Ovary (tissue), 3 donors: ENCODE measurements at regions not wholly inside any gene's neighbourhood (a gene's known extent, or its start where the extent isn't known, plus 50 kb on each side); places are given as distances from the start of the nearest gene placed in this dataset.

ENCODE experiments used
- POLR2A ChIP-seq: fragments of 450-650 bp; IDR thresholded peaks from one replicate; pipeline ENCODE4 v1.6.1; 2017; ENCODE audit warnings: antibody characterized with exemption, mild to moderate bottlenecking, moderate library complexity
- TF ChIP-seq, protein P1 (sequence below), 3 donors: fragments of 450-650 bp in 2 of 3; fragments of 200-600 bp in 1 of 3; IDR thresholded peaks; one replicate each; pipeline versions ENCODE4 v1.5.1 to v1.8.0; 2016 to 2022; ENCODE audit warnings: antibody characterized with exemption in 3 of 3, mild to moderate bottlenecking in 1 of 3
- donor health status: DM: no; HTN: no; CAD: no.

- TF ChIP-seq, protein P1, sequence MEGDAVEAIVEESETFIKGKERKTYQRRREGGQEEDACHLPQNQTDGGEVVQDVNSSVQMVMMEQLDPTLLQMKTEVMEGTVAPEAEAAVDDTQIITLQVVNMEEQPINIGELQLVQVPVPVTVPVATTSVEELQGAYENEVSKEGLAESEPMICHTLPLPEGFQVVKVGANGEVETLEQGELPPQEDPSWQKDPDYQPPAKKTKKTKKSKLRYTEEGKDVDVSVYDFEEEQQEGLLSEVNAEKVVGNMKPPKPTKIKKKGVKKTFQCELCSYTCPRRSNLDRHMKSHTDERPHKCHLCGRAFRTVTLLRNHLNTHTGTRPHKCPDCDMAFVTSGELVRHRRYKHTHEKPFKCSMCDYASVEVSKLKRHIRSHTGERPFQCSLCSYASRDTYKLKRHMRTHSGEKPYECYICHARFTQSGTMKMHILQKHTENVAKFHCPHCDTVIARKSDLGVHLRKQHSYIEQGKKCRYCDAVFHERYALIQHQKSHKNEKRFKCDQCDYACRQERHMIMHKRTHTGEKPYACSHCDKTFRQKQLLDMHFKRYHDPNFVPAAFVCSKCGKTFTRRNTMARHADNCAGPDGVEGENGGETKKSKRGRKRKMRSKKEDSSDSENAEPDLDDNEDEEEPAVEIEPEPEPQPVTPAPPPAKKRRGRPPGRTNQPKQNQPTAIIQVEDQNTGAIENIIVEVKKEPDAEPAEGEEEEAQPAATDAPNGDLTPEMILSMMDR (IDR thresholded peaks at IDR 0.05), result no peak
- TF ChIP-seq POLR2A, result no peak
Measured at GRCh38 chr6:11364971-11365397, 132.5 kb upstream of the NEDD9 start.
